GM12873 (cell line): ENCODE measurements at regions not wholly inside any gene's neighbourhood (a gene's known extent, or its start where the extent isn't known, plus 50 kb on each side); places are given as distances from the start of the nearest gene placed in this dataset.

Source experiments
- TF ChIP-seq, protein P1 (sequence below): IDR thresholded peaks from 2 replicates; pipeline ENCODE4 v1.5.1; 2012; ENCODE audit warnings: low read depth, mild to moderate bottlenecking, moderate library complexity, low read length, control low read depth; ENCODE audit not compliant: insufficient read depth; ENCODE audit errors: missing control alignments

- TF ChIP-seq, protein P1, sequence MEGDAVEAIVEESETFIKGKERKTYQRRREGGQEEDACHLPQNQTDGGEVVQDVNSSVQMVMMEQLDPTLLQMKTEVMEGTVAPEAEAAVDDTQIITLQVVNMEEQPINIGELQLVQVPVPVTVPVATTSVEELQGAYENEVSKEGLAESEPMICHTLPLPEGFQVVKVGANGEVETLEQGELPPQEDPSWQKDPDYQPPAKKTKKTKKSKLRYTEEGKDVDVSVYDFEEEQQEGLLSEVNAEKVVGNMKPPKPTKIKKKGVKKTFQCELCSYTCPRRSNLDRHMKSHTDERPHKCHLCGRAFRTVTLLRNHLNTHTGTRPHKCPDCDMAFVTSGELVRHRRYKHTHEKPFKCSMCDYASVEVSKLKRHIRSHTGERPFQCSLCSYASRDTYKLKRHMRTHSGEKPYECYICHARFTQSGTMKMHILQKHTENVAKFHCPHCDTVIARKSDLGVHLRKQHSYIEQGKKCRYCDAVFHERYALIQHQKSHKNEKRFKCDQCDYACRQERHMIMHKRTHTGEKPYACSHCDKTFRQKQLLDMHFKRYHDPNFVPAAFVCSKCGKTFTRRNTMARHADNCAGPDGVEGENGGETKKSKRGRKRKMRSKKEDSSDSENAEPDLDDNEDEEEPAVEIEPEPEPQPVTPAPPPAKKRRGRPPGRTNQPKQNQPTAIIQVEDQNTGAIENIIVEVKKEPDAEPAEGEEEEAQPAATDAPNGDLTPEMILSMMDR = no peak
These were observed 113.3 kb upstream of the TMPO start for GRCh38 chr12:98402091-98402490.

GRCh38 chr12:98402671-98403070 lies 112.7 kb upstream of the TMPO start:
- TF ChIP-seq, protein P1 = no peak

DNA sequence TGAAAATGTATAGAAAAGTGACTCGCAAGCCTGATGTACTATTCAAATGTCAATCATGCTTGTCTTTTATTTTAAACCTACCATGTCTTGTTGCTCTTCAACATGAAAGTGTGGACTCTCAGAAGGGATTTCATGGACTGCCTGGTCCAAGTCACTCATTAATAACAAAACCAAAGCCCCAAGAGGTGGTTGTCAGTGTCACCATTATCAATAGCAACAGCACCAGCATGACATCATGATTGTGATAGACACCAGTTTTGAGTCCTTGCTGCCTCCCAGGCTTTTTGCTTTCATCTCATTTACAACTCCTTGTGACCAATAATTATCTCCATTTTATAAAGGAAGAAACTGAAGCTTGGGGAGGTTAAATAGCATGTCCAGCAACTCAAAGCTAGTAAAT lies 112.0 kb upstream of the TMPO start:
- TF ChIP-seq, protein P1 = no peak

DNA sequence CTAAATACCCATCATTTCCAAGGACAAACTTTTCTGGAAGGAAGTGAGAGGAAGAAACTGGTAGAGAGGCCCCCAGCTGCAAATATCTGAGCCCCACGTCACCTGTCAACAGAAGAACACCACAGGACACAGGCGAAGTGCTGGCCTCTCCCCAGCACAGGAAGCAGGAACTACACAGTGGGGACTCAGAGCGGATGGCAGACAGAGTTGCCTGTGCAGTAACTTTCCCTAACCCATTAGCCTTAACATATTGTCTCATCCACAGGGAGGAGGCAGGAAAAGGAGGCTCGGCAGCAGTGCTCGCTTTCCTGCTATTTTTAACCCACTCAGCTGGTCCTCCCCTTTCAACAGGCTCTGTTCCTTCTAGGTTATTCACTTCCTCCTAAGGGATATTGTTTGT lies 111.5 kb upstream of the TMPO start:
- TF ChIP-seq, protein P1 = no peak

DNA sequence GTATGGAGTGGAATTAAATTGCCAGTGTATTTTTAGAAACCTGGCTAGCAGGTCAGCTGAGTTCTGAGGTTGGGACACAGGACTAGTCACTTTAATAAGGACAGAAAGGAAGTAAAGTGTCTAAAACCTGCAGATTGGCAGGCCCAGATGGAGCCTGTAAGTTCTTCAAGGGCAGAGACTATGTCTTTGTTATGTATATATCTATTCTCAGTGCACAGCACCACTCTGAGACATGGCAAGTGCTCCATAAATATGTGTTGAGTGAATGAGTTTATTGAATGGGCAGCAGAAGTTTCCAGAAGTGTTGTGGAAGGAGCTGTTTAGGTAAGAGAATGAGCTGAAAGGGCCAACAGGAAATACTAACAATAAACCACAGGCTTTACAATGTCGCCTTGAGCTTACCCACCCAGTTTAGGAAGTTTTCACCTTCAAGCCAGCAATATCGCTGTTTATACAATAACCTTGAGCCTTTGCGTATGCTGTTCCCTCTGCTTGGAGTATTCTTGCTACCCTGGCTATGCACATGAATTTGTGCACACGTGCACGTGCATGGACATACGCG lies 109.5 kb upstream of the TMPO start:
- TF ChIP-seq, protein P1 = no peak

- TF ChIP-seq, protein P1 = no peak
These were observed 109.0 kb upstream of the TMPO start for GRCh38 chr12:98406378-98406777.

GRCh38 chr12:98408681-98409080 lies 106.7 kb upstream of the TMPO start:
- TF ChIP-seq, protein P1 = no peak
